SH-SY5Y (cell line): ENCODE measurements at regions not wholly inside any gene's neighbourhood (a gene's known extent, or its start where the extent isn't known, plus 50 kb on each side); places are given as distances from the start of the nearest gene placed in this dataset.

Experiments
- GATA2 ChIP-seq: IDR thresholded peaks from 2 replicates; pipeline ENCODE4 v1.6.1; 2011; ENCODE audit warnings: mild to moderate bottlenecking, low read depth, low read length
- GATA3 ChIP-seq: IDR thresholded peaks from 2 replicates; pipeline ENCODE4 v1.6.1; 2011; ENCODE audit warnings: low read depth, mild to moderate bottlenecking, low read length, moderate library complexity

DNA sequence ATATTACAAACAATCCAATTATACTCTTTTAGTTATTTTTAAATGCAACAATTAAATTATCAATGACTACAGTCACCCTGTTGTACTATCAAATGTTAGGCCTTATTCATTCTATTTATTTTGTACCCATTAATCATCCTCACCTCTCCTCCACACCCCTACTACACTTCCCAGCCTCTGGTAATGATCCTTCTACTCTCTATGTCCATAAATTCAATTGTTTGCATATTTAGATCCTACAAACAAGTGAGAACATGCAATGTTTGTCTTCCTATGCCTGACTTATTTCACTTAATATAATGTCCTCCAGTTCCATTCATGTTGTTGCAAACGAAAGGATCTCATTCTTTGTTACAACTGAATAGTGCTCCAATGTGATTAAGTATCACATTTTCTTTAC is 1414.6 kb downstream of the SLITRK1 start:
- TF ChIP-seq GATA3: no peak
- TF ChIP-seq GATA2: no peak

DNA sequence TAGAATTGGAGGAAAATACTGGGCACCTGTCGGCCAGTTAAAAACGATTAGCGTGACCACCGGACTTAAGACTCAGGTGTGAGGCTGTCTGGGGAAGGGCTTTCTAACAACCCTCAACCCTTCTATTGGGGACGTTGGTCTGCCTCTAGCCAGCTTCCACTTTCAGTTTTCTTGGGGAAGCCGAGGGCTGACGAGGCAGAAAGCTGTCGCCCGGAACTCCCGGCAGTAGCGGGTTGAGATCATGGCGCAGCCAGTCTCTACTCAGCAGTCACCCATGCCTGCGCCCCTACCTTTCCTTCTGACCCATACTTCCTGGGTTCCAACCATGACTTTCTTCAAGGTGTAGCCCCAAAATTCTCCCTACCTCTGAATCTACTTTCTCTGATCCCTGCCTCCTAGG is 1424.1 kb downstream of the SLITRK1 start:
- TF ChIP-seq GATA2: no peak
- no peak for TF ChIP-seq GATA3

DNA sequence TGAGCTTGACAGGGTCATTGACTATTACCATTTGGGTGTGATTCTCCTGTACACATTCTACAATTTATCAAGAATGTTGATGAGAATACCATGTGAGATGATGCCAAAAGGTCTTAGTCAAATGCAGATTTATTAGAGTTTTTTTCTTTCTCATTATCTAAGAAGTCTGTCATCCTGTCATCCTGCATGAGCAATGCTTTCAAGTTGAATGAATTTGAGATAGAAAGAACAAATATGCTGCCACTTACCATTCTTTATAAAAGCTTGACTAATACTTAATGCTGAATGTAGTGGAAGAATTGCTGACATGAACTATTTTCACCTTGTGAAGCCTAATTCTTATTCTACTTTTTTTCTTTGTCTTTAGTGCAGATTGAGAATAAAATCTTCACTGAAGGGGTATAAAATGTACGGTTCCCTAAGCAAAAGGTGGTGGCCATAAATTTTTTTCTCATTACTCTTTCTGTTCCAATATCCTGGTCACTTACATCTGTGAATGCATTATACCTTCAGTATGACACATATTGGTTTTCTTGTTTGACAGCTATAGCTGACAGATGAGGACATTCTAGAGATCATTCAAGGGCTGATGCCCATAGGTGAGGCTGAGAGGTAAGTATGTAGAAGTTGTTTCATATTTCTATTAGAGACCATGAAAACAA is 1434.7 kb downstream of the SLITRK1 start:
- TF ChIP-seq GATA2 (no peak), GATA3 (no peak)

DNA sequence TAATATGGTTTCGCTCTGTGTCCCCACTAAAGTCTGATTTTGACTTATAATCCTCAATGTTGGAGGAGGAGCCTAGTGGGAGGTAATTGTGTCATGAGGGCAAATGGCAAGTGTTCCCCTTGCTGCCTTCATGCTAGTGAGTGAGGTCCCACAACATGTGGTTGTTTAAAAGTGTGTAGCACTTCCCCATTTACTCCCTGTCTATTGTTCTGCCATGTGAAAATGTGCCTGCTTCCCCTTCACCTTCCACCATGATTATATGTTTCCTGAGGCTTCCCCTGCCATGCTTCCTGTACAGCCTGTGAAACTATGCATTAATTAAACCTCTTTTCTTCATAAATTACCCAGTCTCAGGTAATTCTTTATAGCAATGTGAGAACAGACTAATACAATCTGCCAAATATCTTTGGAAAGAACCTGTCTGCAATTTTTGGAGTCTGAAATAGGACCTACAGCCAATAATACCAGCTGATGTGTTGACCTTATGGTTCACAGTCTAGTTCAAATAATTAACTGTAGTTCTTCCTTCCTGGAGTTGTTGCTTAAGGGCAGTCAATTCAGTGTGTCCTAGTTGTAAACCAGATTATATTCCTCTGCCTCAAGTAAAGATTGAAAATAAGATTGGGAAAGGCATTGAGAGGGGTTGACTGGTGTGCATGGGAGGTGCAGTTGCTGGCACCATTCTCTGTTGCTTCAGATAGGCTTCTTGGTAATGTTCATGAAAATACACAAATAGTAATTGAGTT is 1442.9 kb downstream of the SLITRK1 start:
- TF ChIP-seq GATA2 (no peak), GATA3 (no peak)

DNA sequence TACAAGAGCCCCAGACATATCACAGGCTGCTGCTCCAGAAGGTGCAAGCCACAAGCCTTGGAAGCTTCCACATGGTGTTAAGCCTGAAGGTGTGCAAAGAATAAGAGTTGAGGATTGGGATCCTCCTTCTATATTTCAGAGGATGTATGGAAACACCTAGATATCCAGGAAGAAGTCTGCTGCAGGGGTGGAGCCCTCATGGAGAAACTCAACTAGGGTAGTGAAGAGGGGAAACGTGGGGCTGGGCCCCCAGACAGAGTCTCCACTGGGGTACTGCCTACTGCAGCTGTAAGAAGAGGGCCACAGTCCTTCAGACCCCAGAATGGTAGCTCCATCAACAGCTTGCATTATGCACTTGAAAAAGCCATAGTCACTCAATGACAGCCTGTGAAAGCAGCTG is 1444.0 kb downstream of the SLITRK1 start:
- TF ChIP-seq GATA3 (no peak), GATA2 (no peak)

DNA sequence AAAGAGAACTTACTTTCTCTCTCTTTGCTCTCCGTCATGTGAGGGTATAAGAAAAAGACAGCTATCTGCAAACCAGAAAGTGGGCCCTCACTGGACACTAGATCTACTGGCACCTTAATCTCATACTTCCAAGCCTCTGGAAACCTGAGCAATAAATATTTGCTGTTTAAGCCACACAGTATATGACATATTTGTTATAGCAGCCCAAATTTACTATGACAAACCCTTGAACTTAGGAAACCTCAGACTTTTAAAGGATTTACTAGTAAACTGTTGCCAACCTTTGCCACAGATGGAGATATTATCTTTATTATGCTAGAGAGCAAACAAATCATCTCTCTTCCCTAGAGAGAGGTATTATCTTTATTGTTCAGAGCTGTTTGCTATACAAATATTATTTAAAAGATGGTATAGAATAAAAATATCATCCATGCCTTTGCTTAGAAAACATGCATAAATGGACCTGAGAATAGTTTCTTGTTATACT is 1446.1 kb downstream of the SLITRK1 start:
- TF ChIP-seq GATA3 (no peak), GATA2 (no peak)

DNA sequence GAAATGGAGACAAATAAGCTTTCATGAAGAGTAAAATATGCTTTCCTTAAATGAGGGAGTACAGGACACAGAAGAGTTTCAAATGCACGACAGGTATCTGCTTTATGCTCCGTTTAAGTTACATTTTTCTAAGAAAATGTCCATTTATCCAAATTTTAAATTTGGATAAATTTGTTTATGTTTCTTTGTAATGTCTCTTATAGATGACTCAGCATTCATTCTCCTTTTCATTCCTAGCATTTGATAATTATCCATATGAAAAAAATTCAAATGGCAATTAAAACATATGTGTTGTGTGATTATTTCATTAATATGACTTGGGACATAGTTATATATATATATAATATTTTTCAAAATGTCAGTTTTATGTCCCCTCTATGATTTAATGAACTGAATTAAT is 1449.3 kb downstream of the SLITRK1 start:
- TF ChIP-seq GATA3: no peak
- TF ChIP-seq GATA2: no peak

DNA sequence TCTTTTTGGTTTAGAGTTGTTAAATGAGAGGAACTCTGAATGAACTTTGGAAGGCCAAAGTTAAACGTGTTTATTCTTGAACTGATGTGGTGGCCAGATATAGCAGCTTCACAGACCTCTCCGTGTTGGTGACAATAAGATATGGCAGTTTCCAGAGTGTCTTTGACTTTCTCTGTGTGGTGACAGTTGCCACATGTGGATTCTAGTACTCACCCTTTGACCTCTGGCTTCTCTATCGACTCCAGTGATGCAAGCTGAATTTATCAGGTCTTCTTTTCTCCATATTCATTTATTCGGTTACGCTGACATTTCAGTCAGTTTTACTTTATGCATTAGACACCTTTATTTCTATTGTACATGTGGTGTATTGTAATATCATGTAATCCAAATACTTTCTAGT is 1469.5 kb downstream of the SLITRK1 start:
- TF ChIP-seq GATA3: no peak
- no peak for TF ChIP-seq GATA2

DNA sequence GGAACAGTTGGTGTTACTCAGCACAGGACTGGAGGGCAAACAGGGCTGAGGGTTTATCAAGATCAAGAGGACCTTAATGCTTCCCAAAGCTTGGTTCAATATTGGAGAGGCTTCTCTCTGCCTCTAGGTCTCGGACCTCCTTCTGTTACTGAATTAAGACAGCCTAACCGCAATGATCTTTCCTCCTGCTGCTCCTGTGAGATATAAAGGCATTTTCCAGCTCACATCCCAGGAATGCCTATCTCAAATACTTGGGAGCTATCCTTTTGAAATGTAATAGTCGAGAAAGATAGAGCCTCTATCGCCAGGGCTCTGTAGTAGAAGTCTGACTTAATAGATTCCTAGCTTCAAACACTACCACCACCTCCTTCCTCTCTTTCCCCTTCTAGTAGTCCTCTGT is 1475.0 kb downstream of the SLITRK1 start:
- TF ChIP-seq GATA2 (no peak), GATA3 (no peak)

DNA sequence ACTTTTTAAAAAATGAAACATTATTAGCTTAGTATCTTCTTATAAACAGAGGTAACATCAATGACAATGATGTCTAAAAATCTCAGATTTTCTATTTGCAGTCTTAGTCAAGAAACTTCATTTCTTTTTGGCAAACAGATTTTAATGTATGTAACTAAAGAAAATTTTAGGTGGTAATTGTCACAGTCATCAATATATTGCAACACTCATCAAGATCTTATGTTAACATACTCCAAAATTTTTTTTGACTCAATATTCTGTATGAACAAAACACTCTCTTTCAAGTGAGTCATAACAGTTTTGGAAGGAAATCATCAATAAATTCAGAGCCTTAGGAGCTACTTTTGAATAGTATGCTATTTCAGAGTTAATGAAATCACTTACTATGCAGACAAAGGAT is 1507.6 kb downstream of the SLITRK1 start:
- TF ChIP-seq GATA3 (no peak), GATA2 (no peak)

DNA sequence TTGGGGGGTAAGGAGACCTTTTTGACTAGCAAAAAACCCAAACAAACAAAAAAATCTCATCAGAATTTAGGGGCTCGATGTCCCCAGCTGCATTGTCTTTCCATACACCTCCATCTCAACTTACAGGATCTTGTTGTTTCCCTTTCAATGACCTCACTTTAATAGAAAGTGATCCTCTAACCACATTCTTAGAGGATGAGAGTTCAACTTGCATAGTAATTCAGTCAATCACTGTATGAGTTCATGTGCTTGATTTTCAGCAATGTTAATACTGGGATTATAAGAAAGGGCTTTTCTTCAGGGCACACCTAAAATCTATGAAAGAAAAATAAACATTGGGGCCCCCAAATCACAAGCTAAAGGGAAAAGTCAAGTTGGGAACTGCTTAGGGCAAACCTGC is 1512.0 kb downstream of the SLITRK1 start:
- TF ChIP-seq GATA3 (no peak), GATA2 (no peak)

DNA sequence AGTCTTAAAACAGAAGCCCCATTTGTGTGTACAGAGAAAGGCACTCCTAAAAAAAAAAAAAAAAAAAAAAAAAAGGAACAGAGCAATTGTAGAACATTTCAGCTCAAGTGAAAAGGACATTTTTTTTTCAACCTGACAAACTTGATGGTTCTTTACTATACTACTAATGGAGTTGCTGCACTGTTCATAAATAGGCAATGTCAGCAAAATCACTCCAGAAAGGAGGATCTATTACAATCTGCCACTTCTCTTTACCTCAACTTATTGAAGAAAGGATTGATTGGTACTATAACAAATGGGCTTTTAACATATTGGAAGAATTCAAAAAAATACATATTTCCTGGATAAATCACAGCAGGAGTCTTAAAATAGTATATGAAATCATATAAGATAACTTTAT is 1517.7 kb downstream of the SLITRK1 start:
- no peak for TF ChIP-seq GATA2
- TF ChIP-seq GATA3: no peak

DNA sequence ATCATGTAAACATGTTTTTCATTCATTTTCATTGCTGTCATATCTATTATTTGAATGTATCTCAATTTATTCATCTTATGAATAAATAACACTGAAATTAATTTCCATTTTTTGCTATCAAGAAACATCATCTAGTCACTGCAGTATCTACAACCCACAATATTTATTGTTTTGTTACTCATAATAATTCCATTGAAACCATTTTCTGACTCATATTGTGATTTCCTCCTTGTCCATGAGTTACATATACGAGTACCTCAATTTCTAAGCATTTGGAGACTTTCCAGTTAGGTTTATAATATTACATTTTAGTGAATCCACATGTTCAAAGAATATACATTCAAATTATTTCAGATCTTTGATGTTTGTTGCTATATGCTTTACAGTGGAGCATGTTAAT is 1524.0 kb downstream of the SLITRK1 start:
- no peak for TF ChIP-seq GATA2
- TF ChIP-seq GATA3: no peak

DNA sequence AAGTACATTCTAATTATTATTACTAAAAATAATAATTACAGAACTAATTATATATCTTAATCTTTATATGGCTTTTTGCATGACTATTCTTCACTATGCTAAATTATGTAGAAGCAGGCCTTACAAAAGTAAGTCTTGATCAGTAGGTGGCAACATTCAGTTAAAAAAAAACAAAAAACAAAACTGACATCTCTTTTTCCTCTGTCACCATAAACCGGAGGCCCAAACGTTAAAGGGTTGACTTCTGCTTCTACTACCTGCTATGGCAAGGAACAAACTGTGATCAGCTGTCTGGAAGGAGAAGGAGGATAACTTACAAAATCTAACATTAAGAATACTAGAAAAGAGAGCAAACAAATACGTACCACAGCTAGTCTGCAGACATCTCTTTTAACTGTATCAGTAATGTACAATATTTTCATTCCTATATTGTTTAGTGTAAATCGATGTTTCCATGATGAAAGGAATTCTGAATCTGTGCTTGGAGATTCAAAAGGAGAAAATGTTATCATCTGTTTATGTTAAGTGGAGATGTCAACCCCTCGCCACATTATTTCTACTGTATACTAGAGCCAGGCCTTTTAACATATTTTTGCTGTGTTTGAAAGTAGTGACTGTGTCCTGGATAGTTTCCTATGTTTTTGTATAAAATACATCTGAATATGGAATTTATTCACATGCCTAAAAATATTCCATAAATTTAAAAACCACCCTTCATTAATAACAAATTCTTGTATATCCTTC is 1525.4 kb downstream of the SLITRK1 start:
- TF ChIP-seq GATA2 (no peak), GATA3 (no peak)
